ENCODE measurements at regions not wholly inside any gene's neighbourhood (a gene's known extent, or its start where the extent isn't known, plus 50 kb on each side); places are given as distances from the start of the nearest gene placed in this dataset.

DNA sequence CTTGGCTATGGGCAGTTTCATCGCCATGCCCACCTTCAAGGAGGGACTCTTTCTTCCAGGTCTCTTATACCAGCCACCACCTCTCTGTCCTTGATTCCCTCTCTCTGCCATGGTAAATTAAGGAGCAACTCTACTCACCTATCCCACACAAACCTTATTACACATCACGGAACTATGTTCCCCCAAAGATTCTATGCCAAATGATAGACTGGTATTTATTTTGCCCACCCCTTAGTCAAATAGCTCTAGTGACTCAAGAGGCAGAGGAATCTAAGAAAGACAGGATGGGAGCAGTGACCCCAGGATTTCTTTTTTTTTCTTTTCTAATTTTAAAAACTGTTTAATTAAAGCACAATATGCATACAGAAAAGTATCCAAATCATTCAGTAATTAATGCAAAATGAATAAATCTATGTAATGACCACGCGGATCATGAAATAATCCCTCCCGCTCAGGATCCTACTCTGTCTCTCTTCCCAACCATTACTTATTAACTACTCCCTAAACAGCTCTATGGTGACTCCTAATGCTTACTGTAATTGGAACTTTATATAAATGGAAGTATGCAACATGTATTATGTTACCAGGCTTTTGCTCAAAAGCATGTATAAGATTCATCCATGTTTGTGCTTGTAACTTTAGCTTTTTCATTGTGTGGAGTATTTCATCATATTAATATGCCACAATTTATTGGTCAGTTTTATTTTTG lies 410.8 kb upstream of the RASGRP1 start:
- TF ChIP-seq GATA3 (IDR thresholded peaks at IDR 0.05; ENCODE audit: low read depth, low read length) (no peak), GATA2 (IDR thresholded peaks at IDR 0.05; ENCODE audit: low read depth, low read length) (no peak)

All from SH-SY5Y (cell line).